ENCODE measurements at regions not wholly inside any gene's neighbourhood (a gene's known extent, or its start where the extent isn't known, plus 50 kb on each side); places are given as distances from the start of the nearest gene placed in this dataset.
"Not testable (repeated sequence)": the region's sequence is repeated elsewhere in the genome, so short reads cannot be mapped to it uniquely, and the experiment has no call there.

- H3K4me1 Mint-ChIP-seq (ENCODE audit: low read depth), result no peaks in the 10 kb centered on the region
- intact Hi-C loops (cut with micrococcal nuclease), result loop anchor here (10.0 kb wide), 1 partner anchor 1630 kb away; no protein-coding TSS in a partner anchor
- H3K27ac Mint-ChIP-seq, result no peak overlapping the region
- no peak overlapping the region for H3K4me3 Mint-ChIP-seq (ENCODE audit: low read depth)
- H3K9me3 Mint-ChIP-seq, result no peaks in the 10 kb centered on the region
- H3K36me3 Mint-ChIP-seq (ENCODE audit: low read depth), result no peaks in the 10 kb centered on the region
- no peaks in the 10 kb centered on the region for H3K27me3 Mint-ChIP-seq (ENCODE audit: low read depth)
- no peak for DNase-seq (ENCODE audit: low spot score)
Measured at GRCh38 chr21:22795091-22795490, 1796.9 kb downstream of the NCAM2 start.

DNA sequence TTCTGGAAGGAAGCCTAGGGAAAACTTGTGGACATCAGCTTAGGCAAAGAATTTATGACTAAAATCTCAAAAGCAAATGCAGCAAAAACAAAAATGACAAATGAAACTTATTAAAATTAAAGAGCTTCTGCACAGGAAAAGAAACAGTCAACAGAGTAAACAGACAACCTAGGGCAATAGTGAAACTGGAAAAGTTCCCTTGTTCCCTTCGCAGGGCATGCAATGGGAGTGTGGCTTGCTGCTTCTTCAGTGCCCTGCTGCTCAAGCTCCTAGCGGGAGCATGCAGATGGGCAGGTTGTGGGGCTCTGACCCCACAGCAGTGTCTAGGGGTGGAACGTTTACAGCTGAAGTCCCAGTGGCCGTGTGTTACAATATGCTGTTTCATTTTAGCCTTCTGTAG is 1797.4 kb downstream of the NCAM2 start:
- Mint-ChIP-seq H3K4me1 (ENCODE audit: low read depth) (no peaks in the 10 kb centered on the region), H3K27me3 (ENCODE audit: low read depth) (no peaks in the 10 kb centered on the region)
- intact Hi-C loops (cut with micrococcal nuclease), result loop anchor here (10.0 kb wide), 1 partner anchor 1631 kb away; no protein-coding TSS in a partner anchor

DNA sequence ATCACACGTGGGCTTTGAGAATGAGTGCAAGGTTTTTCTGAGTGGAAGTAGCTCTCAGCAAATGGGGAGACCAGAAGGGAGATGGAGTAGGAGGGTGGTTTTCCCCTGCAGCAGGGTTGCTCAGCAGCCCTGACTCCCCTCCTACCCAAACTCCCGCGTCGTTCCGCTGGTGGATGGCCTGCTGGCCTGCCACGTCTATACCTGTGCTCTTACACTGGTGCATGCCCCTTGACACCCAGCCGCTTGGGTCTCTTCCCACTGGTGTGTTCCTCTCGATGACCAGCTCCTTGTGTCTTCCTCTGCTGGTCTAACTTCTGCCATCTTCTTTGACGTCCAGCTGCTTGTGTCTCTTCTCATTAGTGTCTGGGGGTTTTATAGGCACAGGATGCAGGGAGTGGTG is 1797.9 kb downstream of the NCAM2 start:
- Mint-ChIP-seq H3K9me3 (no peaks in the 10 kb centered on the region), H3K27ac (no peak overlapping the region), H3K4me3 (ENCODE audit: low read depth) (no peak overlapping the region), H3K27me3 (ENCODE audit: low read depth) (no peaks in the 10 kb centered on the region), H3K4me1 (ENCODE audit: low read depth) (no peaks in the 10 kb centered on the region), H3K36me3 (ENCODE audit: low read depth) (no peaks in the 10 kb centered on the region)
- intact Hi-C loops (cut with micrococcal nuclease), result loop anchor here (10.0 kb wide), 1 partner anchor 1631 kb away; no protein-coding TSS in a partner anchor
- DNase-seq (ENCODE audit: low spot score), result no peak

More for the DNA sequence above, 1797.4 kb downstream of the NCAM2 start:
- Mint-ChIP-seq H3K27ac (no peak overlapping the region), H3K36me3 (ENCODE audit: low read depth) (no peaks in the 10 kb centered on the region), H3K4me3 (ENCODE audit: low read depth) (no peak overlapping the region), H3K9me3 (no peaks in the 10 kb centered on the region)
- DNase-seq (ENCODE audit: low spot score), result no peak

DNA sequence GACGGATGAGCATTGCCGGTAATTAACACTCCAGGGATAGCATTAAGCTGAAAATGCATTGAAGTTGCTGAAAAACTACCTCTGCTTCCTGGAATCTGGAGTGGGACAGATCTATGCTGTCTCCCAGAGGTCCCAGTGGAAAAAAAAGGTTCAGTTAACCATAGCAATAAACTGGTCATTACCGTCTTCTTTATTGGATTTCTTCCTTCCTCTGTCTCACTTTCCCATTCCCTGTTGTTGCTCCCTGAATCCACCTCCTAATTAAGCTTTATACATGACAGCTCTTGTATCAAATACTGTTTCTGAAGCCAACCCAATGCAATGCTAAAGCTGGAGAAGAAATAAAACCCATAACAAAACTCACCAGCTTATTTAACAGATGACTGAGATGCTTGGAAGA is 1805.9 kb downstream of the NCAM2 start:
- Mint-ChIP-seq H3K27ac (no peak overlapping the region), H3K4me3 (ENCODE audit: low read depth) (no peak overlapping the region), H3K27me3 (ENCODE audit: low read depth) (no peaks in the 10 kb centered on the region), H3K4me1 (ENCODE audit: low read depth) (no peaks in the 10 kb centered on the region), H3K36me3 (ENCODE audit: low read depth) (no peaks in the 10 kb centered on the region), H3K9me3 (no peaks in the 10 kb centered on the region)
- intact Hi-C loops (cut with micrococcal nuclease), result no loop called here
- DNase-seq (ENCODE audit: low spot score), result no peak

DNA sequence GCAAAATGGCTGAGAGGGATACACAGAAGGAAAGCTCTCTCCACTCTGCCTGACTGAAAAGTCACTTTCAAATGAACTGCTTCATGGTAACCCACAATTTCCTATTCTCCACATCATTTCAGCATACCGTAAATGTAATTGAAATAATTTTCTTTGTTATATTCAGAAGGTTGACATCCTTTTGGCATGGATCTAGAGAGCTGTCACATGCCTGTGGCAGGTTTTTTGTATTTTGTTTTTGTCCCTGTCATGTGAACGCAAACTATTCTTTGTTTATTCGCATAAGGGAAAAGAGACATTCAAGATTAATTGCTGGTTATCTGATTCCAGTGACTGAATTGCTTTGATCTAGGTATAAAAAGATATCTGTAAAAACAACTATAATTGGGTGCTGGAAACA is 1808.1 kb downstream of the NCAM2 start:
- no peak for DNase-seq (ENCODE audit: low spot score)
- Mint-ChIP-seq H3K9me3 (no peaks in the 10 kb centered on the region), H3K36me3 (ENCODE audit: low read depth) (no peaks in the 10 kb centered on the region), H3K27me3 (ENCODE audit: low read depth) (no peaks in the 10 kb centered on the region), H3K4me3 (ENCODE audit: low read depth) (no peak overlapping the region), H3K27ac (no peak overlapping the region), H3K4me1 (ENCODE audit: low read depth) (no peaks in the 10 kb centered on the region)
- intact Hi-C loops (cut with micrococcal nuclease), result no loop called here

DNA sequence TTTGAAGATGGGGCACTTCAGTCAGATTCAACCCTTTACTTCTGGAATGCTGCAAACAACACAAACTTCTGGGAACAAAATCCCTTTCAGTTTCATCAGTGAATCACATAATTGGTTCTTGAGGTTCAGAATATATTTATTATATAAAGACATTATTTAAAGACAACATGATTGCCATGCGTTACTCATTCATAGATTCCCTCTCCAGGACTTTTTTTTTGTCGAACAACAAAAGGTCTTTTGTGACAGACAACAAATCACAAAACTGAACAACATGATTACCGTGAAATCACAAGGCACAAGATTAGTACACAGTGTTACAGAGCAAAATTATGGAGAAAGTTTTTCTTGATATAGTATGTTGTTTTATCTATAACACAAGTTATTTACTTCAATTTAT is 1815.0 kb downstream of the NCAM2 start:
- DNase-seq (ENCODE audit: low spot score), result no peak
- no peaks in the 10 kb centered on the region for H3K36me3 Mint-ChIP-seq (ENCODE audit: low read depth)
- no peaks in the 10 kb centered on the region for H3K27me3 Mint-ChIP-seq (ENCODE audit: low read depth)
- no peaks in the 10 kb centered on the region for H3K9me3 Mint-ChIP-seq
- no peaks in the 10 kb centered on the region for H3K4me1 Mint-ChIP-seq (ENCODE audit: low read depth)
- H3K4me3 Mint-ChIP-seq (ENCODE audit: low read depth), result no peak overlapping the region
- intact Hi-C loops (cut with micrococcal nuclease), result no loop called here
- no peak overlapping the region for H3K27ac Mint-ChIP-seq

- H3K27me3 Mint-ChIP-seq (ENCODE audit: low read depth); H3K9me3 Mint-ChIP-seq; H3K4me3 Mint-ChIP-seq (ENCODE audit: low read depth); H3K36me3 Mint-ChIP-seq (ENCODE audit: low read depth); intact Hi-C loops (cut with micrococcal nuclease); H3K4me1 Mint-ChIP-seq (ENCODE audit: low read depth); H3K27ac Mint-ChIP-seq; DNase-seq (ENCODE audit: low spot score): not testable (repeated sequence)
Measured at GRCh38 chr21:22818681-22819485, 1820.7 kb downstream of the NCAM2 start.

GRCh38 chr21:22827422-22827821 is 1829.2 kb downstream of the NCAM2 start:
- no peaks in the 10 kb centered on the region for H3K36me3 Mint-ChIP-seq (ENCODE audit: low read depth)
- no peaks in the 10 kb centered on the region for H3K4me1 Mint-ChIP-seq (ENCODE audit: low read depth)
- peaks cover 22% of the 10 kb centered on the region for H3K9me3 Mint-ChIP-seq
- H3K27me3 Mint-ChIP-seq (ENCODE audit: low read depth), result no peaks in the 10 kb centered on the region
- no peak overlapping the region for H3K4me3 Mint-ChIP-seq (ENCODE audit: low read depth)
- DNase-seq (ENCODE audit: low spot score), result no peak
- intact Hi-C loops (cut with micrococcal nuclease), result no loop called here
- H3K27ac Mint-ChIP-seq, result no peak overlapping the region

DNA sequence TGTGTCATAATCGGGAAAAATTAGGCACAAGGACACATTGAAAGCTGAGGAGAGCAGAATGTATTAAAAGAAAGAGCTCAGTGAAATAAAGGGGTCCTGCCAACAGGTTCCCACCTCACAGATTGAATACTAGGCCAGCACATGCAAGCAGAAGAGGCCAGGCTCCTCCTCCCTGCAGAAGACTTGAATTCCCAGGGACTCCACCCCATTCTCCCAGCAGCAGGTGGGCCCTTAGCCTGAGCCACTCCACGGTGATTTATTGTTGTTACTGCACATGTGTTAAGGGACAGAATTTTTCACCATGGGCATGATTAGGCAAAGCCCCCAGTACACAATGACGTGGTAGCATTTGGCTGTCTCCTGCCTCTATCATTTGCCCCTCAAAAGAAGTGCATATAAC is 1844.7 kb downstream of the NCAM2 start:
- H3K27ac Mint-ChIP-seq, result no peak overlapping the region
- no peaks in the 10 kb centered on the region for H3K27me3 Mint-ChIP-seq (ENCODE audit: low read depth)
- peaks cover 3% of the 10 kb centered on the region for H3K9me3 Mint-ChIP-seq
- no peaks in the 10 kb centered on the region for H3K4me1 Mint-ChIP-seq (ENCODE audit: low read depth)
- no peak for DNase-seq (ENCODE audit: low spot score)
- intact Hi-C loops (cut with micrococcal nuclease), result no loop called here
- H3K4me3 Mint-ChIP-seq (ENCODE audit: low read depth), result no peak overlapping the region
- no peaks in the 10 kb centered on the region for H3K36me3 Mint-ChIP-seq (ENCODE audit: low read depth)

- intact Hi-C loops (cut with micrococcal nuclease), result no loop called here
- DNase-seq (ENCODE audit: low spot score), result no peak
- Mint-ChIP-seq H3K4me1 (ENCODE audit: low read depth) (no peaks in the 10 kb centered on the region), H3K9me3 (no peaks in the 10 kb centered on the region), H3K4me3 (ENCODE audit: low read depth) (no peak overlapping the region), H3K36me3 (ENCODE audit: low read depth) (no peaks in the 10 kb centered on the region), H3K27ac (no peak overlapping the region), H3K27me3 (ENCODE audit: low read depth) (no peaks in the 10 kb centered on the region)
Measured at GRCh38 chr21:22855581-22855980, 1857.4 kb downstream of the NCAM2 start.

- Mint-ChIP-seq H3K27me3 (ENCODE audit: low read depth) (no peaks in the 10 kb centered on the region), H3K4me3 (ENCODE audit: low read depth) (no peak overlapping the region), H3K4me1 (ENCODE audit: low read depth) (no peaks in the 10 kb centered on the region), H3K9me3 (no peaks in the 10 kb centered on the region), H3K36me3 (ENCODE audit: low read depth) (no peaks in the 10 kb centered on the region), H3K27ac (no peak overlapping the region)
- intact Hi-C loops (cut with micrococcal nuclease), result no loop called here
- no peak for DNase-seq (ENCODE audit: low spot score)
Measured at GRCh38 chr21:22871692-22872091, 1873.5 kb downstream of the NCAM2 start.

DNA sequence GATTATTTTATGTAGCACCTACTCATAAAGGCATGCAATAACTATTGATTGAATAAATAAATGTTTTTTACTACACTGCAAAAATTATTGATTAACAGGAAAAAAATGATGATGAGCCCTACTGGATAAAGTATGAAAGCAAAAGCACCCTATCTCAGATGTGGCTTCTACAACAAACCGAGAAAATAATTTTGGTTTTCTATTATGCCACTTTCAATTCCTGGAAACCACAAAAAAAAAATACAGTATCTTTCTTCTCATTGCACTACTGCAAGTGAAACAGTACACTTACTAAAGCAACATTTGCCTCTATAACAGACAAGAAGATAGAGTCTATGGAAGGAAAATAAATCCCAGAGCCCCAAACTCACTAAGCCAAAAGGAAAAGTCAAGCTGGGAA is 1882.4 kb downstream of the NCAM2 start:
- no peak for DNase-seq (ENCODE audit: low spot score)
- H3K4me1 Mint-ChIP-seq (ENCODE audit: low read depth), result no peaks in the 10 kb centered on the region
- H3K36me3 Mint-ChIP-seq (ENCODE audit: low read depth), result no peaks in the 10 kb centered on the region
- H3K27ac Mint-ChIP-seq, result no peak overlapping the region
- peaks cover 9% of the 10 kb centered on the region for H3K9me3 Mint-ChIP-seq
- no peaks in the 10 kb centered on the region for H3K27me3 Mint-ChIP-seq (ENCODE audit: low read depth)
- intact Hi-C loops (cut with micrococcal nuclease), result no loop called here
- H3K4me3 Mint-ChIP-seq (ENCODE audit: low read depth), result no peak overlapping the region

GRCh38 chr21:22881131-22881530 is 1882.9 kb downstream of the NCAM2 start:
- intact Hi-C loops (cut with micrococcal nuclease), result no loop called here
- no peaks in the 10 kb centered on the region for H3K36me3 Mint-ChIP-seq (ENCODE audit: low read depth)
- no peaks in the 10 kb centered on the region for H3K27me3 Mint-ChIP-seq (ENCODE audit: low read depth)
- H3K4me1 Mint-ChIP-seq (ENCODE audit: low read depth), result no peaks in the 10 kb centered on the region
- peaks cover 9% of the 10 kb centered on the region for H3K9me3 Mint-ChIP-seq
- H3K27ac Mint-ChIP-seq, result no peak overlapping the region
- DNase-seq (ENCODE audit: low spot score), result no peak
- H3K4me3 Mint-ChIP-seq (ENCODE audit: low read depth), result no peak overlapping the region
